Uterus (tissue), 2 donors: ENCODE measurements at regions not wholly inside any gene's neighbourhood (a gene's known extent, or its start where the extent isn't known, plus 50 kb on each side); places are given as distances from the start of the nearest gene placed in this dataset.

Experiments
- POLR2A ChIP-seq, 2 donors: fragments of 450-650 bp; IDR thresholded peaks; one replicate each; pipeline ENCODE4 v1.6.1; 2016; ENCODE audit warnings: antibody characterized with exemption in 2 of 2, mild to moderate bottlenecking in 1 of 2, moderate library complexity in 1 of 2
- TF ChIP-seq, protein P1 (sequence below), 4 experiments: fragments of 200-600 bp in 2 of 4; fragments of 450-650 bp in 2 of 4; sonication (generic) in 2 of 4; IDR thresholded peaks; one replicate each; pipeline ENCODE4 v1.5.1; 2016 to 2019; ENCODE audit warnings: antibody characterized with exemption in 4 of 4, mild to moderate bottlenecking in 2 of 4, moderate library complexity in 1 of 4

DNA sequence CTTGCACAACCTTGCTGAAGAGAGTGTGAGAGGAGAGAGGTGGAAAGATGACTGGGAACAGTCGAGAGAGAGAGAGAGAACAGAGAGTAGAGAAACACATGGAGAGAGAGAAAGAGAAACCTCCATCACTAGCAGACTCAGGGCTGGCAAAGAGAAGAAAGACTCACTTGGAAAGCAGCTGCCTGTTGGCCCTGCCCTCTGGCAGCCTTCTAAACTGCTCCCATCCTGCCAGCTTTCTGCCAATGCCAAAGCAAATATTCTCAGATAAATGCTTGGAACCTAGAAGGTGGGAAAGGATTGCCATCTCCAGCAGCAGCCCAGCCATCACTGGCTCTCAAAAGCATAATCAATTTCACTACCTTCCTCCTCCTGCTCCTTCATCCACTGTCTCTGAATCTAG lies 107.9 kb upstream of the WSCD2 start:
- TF ChIP-seq, protein P1, sequence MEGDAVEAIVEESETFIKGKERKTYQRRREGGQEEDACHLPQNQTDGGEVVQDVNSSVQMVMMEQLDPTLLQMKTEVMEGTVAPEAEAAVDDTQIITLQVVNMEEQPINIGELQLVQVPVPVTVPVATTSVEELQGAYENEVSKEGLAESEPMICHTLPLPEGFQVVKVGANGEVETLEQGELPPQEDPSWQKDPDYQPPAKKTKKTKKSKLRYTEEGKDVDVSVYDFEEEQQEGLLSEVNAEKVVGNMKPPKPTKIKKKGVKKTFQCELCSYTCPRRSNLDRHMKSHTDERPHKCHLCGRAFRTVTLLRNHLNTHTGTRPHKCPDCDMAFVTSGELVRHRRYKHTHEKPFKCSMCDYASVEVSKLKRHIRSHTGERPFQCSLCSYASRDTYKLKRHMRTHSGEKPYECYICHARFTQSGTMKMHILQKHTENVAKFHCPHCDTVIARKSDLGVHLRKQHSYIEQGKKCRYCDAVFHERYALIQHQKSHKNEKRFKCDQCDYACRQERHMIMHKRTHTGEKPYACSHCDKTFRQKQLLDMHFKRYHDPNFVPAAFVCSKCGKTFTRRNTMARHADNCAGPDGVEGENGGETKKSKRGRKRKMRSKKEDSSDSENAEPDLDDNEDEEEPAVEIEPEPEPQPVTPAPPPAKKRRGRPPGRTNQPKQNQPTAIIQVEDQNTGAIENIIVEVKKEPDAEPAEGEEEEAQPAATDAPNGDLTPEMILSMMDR (IDR thresholded peaks at IDR 0.05) = no peak
- TF ChIP-seq POLR2A (IDR thresholded peaks at IDR 0.05) = no peak
